ENCODE measurements at regions not wholly inside any gene's neighbourhood (a gene's known extent, or its start where the extent isn't known, plus 50 kb on each side); places are given as distances from the start of the nearest gene placed in this dataset.

DNA sequence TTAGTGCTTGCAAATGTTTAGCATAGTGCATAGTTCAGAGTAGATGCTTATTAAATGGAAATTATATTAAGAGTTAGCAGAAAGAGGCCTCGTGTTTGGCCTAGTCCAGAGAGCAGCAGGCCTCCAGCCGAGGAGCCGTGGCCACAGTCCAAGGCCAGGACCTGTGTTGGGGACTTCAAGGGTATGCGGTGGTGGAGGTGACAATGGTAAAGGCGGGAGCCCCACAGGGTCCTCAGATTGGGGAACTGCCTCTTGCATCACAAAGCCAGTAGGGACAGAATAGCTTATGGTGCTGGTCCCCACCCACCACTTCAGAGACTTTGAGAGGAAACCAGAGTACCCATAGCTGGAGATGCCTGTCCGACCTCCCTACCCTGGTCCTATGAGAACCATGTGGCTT is 554.6 kb upstream of the RIOK2 start:
- Histone ChIP-seq H3K4me3 (no peak overlapping the region), H3K36me3 (ENCODE audit: control insufficient read depth in 4 of 4, insufficient read depth in 4 of 4, low read length in 4 of 4) (no peaks in the 10 kb centered on the region), H3K9me3 (ENCODE audit: control insufficient read depth in 4 of 4, insufficient read depth in 3 of 4, low read length in 3 of 4) (no peaks in the 10 kb centered on the region), H3K27ac (ENCODE audit: low read depth in 1 of 2, low read length in 1 of 2) (no peak overlapping the region), H3K27me3 (ENCODE audit: control insufficient read depth in 3 of 3, insufficient read depth in 3 of 3, low read length in 2 of 3) (no peaks in the 10 kb centered on the region), H3K4me1 (ENCODE audit: control insufficient read depth in 5 of 5, insufficient read depth in 5 of 5, low read length in 5 of 5) (no peaks in the 10 kb centered on the region), H3K9ac (ENCODE audit: insufficient read depth in 1 of 2, low read length in 2 of 2) (no peak overlapping the region)
- TF ChIP-seq, protein P1, sequence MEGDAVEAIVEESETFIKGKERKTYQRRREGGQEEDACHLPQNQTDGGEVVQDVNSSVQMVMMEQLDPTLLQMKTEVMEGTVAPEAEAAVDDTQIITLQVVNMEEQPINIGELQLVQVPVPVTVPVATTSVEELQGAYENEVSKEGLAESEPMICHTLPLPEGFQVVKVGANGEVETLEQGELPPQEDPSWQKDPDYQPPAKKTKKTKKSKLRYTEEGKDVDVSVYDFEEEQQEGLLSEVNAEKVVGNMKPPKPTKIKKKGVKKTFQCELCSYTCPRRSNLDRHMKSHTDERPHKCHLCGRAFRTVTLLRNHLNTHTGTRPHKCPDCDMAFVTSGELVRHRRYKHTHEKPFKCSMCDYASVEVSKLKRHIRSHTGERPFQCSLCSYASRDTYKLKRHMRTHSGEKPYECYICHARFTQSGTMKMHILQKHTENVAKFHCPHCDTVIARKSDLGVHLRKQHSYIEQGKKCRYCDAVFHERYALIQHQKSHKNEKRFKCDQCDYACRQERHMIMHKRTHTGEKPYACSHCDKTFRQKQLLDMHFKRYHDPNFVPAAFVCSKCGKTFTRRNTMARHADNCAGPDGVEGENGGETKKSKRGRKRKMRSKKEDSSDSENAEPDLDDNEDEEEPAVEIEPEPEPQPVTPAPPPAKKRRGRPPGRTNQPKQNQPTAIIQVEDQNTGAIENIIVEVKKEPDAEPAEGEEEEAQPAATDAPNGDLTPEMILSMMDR (IDR thresholded peaks at IDR 0.05; ENCODE audit: control extremely low read depth, extremely low read depth), result no peak
- DNase-seq (no peak), ATAC-seq (ENCODE audit: insufficient read depth, low FRiP score) (no peak)
- WGBS, 2 donors, result 88 to 91% methylated on average over 6 of the region's 6 CpGs

DNA sequence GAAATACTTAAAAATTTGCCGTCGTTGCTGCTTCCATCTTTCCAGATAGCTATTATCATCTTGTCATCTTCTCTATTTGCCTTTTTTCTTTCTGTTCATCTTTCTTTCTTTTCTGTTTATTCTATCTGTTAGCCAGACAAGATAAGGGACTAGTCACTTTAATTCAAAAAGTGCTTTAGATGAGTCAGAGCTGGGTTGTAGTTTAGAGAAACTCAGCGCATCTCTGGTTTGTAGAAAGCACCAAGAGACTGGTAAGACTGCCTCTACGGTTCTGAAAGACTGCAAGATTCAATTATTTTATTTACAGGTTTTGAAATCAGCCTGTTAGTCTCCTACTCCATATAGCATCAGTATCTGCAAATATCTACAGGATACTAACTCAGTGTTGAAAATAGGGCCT is 562.8 kb upstream of the RIOK2 start:
- Histone ChIP-seq H3K9ac (ENCODE audit: insufficient read depth in 1 of 2, low read length in 2 of 2) (no peak overlapping the region), H3K36me3 (ENCODE audit: control insufficient read depth in 4 of 4, insufficient read depth in 4 of 4, low read length in 4 of 4) (no peaks in the 10 kb centered on the region), H3K27me3 (ENCODE audit: control insufficient read depth in 3 of 3, insufficient read depth in 3 of 3, low read length in 2 of 3) (no peaks in the 10 kb centered on the region), H3K4me3 (no peak overlapping the region), H3K4me1 (ENCODE audit: control insufficient read depth in 5 of 5, insufficient read depth in 5 of 5, low read length in 5 of 5) (no peaks in the 10 kb centered on the region), H3K9me3 (ENCODE audit: control insufficient read depth in 4 of 4, insufficient read depth in 3 of 4, low read length in 3 of 4) (no peaks in the 10 kb centered on the region), H3K27ac (ENCODE audit: low read depth in 1 of 2, low read length in 1 of 2) (no peak overlapping the region)
- ATAC-seq (ENCODE audit: insufficient read depth, low FRiP score) (no peak), DNase-seq (no peak)
- 76 to 88% methylated on average over 4 of the region's 4 CpGs for WGBS, 2 donors
- TF ChIP-seq, protein P1 (IDR thresholded peaks at IDR 0.05; ENCODE audit: control extremely low read depth, extremely low read depth), result no peak

DNA sequence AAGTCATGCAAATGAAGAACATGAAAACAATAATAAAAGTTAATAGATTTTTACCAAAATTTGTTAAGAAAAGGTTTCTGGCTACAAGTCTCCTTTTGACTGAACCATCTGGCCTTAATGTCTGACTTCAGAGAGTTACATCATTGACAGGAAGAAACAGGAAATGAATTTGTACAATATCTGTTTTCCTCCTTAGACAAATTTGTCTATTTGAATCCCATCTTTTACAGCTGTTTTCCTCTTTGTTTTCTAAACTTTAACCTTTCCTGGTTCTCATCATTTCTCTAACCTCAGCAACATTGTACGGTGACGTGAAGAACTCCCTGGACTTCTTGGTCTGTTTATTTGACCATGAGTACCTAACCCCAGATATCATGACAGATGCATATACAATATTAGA is 567.5 kb upstream of the RIOK2 start:
- ATAC-seq (ENCODE audit: insufficient read depth, low FRiP score) (no peak), DNase-seq (no peak)
- Histone ChIP-seq H3K4me1 (ENCODE audit: control insufficient read depth in 5 of 5, insufficient read depth in 5 of 5, low read length in 5 of 5) (no peaks in the 10 kb centered on the region), H3K36me3 (ENCODE audit: control insufficient read depth in 4 of 4, insufficient read depth in 4 of 4, low read length in 4 of 4) (no peaks in the 10 kb centered on the region), H3K4me3 (no peak overlapping the region), H3K27ac (ENCODE audit: low read depth in 1 of 2, low read length in 1 of 2) (no peak overlapping the region), H3K9me3 (ENCODE audit: control insufficient read depth in 4 of 4, insufficient read depth in 3 of 4, low read length in 3 of 4) (no peaks in the 10 kb centered on the region), H3K9ac (ENCODE audit: insufficient read depth in 1 of 2, low read length in 2 of 2) (no peak overlapping the region), H3K27me3 (ENCODE audit: control insufficient read depth in 3 of 3, insufficient read depth in 3 of 3, low read length in 2 of 3) (no peaks in the 10 kb centered on the region)
- TF ChIP-seq, protein P1 (IDR thresholded peaks at IDR 0.05; ENCODE audit: control extremely low read depth, extremely low read depth), result no peak
- 79 to 95% methylated on average over 2 of the region's 2 CpGs for WGBS, 2 donors

DNA sequence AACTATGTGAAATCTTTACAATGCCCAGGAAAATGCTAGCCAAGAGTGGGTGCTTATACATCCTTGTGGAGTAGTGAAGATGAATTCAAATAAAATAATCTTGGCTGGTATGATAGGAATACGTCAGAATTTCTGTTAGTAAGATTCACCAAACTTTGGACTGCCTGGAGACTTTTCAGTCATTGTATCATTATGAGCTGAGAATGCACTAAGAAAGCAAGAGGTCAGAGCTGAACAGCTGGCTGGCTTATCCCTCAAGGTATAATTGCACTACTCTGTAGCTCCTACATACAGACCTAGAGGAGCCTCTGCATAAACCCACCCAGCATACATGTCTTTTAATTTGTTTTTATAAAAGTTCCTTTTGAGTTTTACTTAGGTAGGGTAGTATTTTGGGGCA is 568.5 kb upstream of the RIOK2 start:
- Histone ChIP-seq H3K27ac (ENCODE audit: low read depth in 1 of 2, low read length in 1 of 2) (no peak overlapping the region), H3K36me3 (ENCODE audit: control insufficient read depth in 4 of 4, insufficient read depth in 4 of 4, low read length in 4 of 4) (no peaks in the 10 kb centered on the region), H3K4me1 (ENCODE audit: control insufficient read depth in 5 of 5, insufficient read depth in 5 of 5, low read length in 5 of 5) (no peaks in the 10 kb centered on the region), H3K4me3 (no peak overlapping the region), H3K27me3 (ENCODE audit: control insufficient read depth in 3 of 3, insufficient read depth in 3 of 3, low read length in 2 of 3) (no peaks in the 10 kb centered on the region), H3K9me3 (ENCODE audit: control insufficient read depth in 4 of 4, insufficient read depth in 3 of 4, low read length in 3 of 4) (no peaks in the 10 kb centered on the region), H3K9ac (ENCODE audit: insufficient read depth in 1 of 2, low read length in 2 of 2) (no peak overlapping the region)
- TF ChIP-seq, protein P1 (IDR thresholded peaks at IDR 0.05; ENCODE audit: control extremely low read depth, extremely low read depth), result no peak
- ATAC-seq (ENCODE audit: insufficient read depth, low FRiP score) (no peak), DNase-seq (no peak)
- WGBS, 2 donors, result 51 to 73% methylated on average over 1 of the region's 1 CpG

Data from lung (tissue), 11 donors.